Gastrocnemius medialis (tissue), 4 donors: ENCODE measurements at regions not wholly inside any gene's neighbourhood (a gene's known extent, or its start where the extent isn't known, plus 50 kb on each side); places are given as distances from the start of the nearest gene placed in this dataset.

Experiments
- POLR2A ChIP-seq, 2 donors: fragments of 450-650 bp; IDR thresholded peaks; one replicate each; pipeline ENCODE4 v1.6.1; 2017; ENCODE audit warnings: antibody characterized with exemption in 2 of 2, mild to moderate bottlenecking in 2 of 2, moderate library complexity in 2 of 2
- TF ChIP-seq, protein P1 (sequence below), 5 experiments: fragments of 450-650 bp in 3 of 5; fragments of 200-600 bp in 2 of 5; sonication (generic) in 2 of 5; IDR thresholded peaks in 4 of 5; conservative IDR thresholded peaks in 1 of 5; 1 replicate in 4 of 5; 2 replicates in 1 of 5; pipeline ENCODE4 v1.5.1; 2016 to 2019; ENCODE audit warnings: antibody characterized with exemption in 5 of 5, mild to moderate bottlenecking in 3 of 5, moderate library complexity in 3 of 5

- TF ChIP-seq, protein P1, sequence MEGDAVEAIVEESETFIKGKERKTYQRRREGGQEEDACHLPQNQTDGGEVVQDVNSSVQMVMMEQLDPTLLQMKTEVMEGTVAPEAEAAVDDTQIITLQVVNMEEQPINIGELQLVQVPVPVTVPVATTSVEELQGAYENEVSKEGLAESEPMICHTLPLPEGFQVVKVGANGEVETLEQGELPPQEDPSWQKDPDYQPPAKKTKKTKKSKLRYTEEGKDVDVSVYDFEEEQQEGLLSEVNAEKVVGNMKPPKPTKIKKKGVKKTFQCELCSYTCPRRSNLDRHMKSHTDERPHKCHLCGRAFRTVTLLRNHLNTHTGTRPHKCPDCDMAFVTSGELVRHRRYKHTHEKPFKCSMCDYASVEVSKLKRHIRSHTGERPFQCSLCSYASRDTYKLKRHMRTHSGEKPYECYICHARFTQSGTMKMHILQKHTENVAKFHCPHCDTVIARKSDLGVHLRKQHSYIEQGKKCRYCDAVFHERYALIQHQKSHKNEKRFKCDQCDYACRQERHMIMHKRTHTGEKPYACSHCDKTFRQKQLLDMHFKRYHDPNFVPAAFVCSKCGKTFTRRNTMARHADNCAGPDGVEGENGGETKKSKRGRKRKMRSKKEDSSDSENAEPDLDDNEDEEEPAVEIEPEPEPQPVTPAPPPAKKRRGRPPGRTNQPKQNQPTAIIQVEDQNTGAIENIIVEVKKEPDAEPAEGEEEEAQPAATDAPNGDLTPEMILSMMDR (IDR thresholded peaks at IDR 0.05 in 4 of 5, conservative IDR thresholded peaks at IDR 0.05 in 1 of 5): no peak
- no peak for TF ChIP-seq POLR2A (IDR thresholded peaks at IDR 0.05)
Measured at GRCh38 chr5:133904641-133905040, 63.8 kb downstream of the C5orf15 start.
